ENCODE measurements at regions not wholly inside any gene's neighbourhood (a gene's known extent, or its start where the extent isn't known, plus 50 kb on each side); places are given as distances from the start of the nearest gene placed in this dataset.

- no peaks in the 10 kb centered on the region for H3K4me1 Mint-ChIP-seq
- H3K27ac Mint-ChIP-seq: no peak overlapping the region
- H3K9me3 Mint-ChIP-seq: peaks cover 4% of the 10 kb centered on the region
Observed at GRCh38 chr16:49068224-49068623, 213.4 kb downstream of the CBLN1 start.

GRCh38 chr16:49067776-49068175, 213.9 kb downstream of the CBLN1 start:
- no peaks in the 10 kb centered on the region for H3K36me3 Mint-ChIP-seq
- H3K27ac Mint-ChIP-seq: no peak overlapping the region
- no peak overlapping the region for H3K4me3 Mint-ChIP-seq
- H3K4me1 Mint-ChIP-seq: no peaks in the 10 kb centered on the region
- H3K9me3 Mint-ChIP-seq: peaks cover 4% of the 10 kb centered on the region
- H3K27me3 Mint-ChIP-seq: no peaks in the 10 kb centered on the region

More at GRCh38 chr16:49068224-49068623, 213.4 kb downstream of the CBLN1 start:
- Mint-ChIP-seq H3K27me3 (no peaks in the 10 kb centered on the region), H3K4me3 (no peak overlapping the region), H3K36me3 (no peaks in the 10 kb centered on the region)

DNA sequence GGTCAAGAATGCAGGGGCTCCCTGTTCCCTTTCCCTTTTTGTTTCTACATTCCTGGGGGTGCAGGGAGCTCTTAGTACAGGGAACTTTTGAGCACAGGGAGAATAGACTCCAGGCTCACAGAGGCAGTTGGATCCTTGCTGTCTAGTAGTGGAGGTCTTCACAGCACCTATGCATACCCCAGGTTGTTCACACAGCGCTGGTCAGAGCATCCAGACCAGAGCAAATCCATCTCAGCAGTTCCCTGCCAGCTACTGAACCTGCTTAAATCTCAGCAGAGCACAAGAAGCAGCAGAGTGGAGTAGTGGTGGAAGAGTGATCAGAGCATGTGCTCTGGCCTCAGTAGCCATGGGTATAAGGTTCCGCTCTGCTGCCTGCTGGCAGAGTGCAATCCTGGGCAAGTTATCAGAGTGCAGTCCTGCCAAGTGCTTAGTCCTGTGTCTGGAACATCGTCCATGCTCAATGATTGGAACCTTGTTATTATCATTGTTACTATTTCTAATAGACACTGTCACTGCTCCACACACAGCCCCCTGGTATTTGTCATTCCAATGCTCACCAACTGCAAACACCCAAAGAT, 220.4 kb downstream of the CBLN1 start:
- H3K9me3 Mint-ChIP-seq: peaks cover 5% of the 10 kb centered on the region
- peaks cover 2% of the 10 kb centered on the region for H3K27me3 Mint-ChIP-seq
- no peak overlapping the region for H3K27ac Mint-ChIP-seq
- H3K36me3 Mint-ChIP-seq: no peaks in the 10 kb centered on the region
- no peak overlapping the region for H3K4me3 Mint-ChIP-seq
- no peaks in the 10 kb centered on the region for H3K4me1 Mint-ChIP-seq

- H3K36me3 Mint-ChIP-seq: no peaks in the 10 kb centered on the region
- peaks cover 2% of the 10 kb centered on the region for H3K27me3 Mint-ChIP-seq
Observed at GRCh38 chr16:49060728-49061127, 220.9 kb downstream of the CBLN1 start.

DNA sequence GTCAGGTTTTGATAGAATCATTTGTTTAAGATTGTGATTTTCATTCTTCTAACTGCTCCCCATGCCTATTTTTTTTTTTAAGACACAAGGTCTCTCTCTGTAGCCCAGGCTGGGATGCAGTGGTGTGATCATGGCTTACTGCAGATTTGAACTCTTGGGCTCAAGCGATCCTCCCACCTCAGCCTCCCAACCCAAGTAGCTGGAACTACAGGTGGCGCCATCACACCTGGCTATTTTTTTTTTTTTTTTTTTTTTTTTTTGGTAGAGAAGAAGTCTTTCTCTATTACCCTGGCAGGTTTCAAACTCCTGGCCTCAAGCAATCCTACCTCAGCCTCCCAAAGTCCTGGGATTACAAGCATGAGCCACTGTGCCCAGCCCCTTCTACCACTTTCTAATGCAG, 223.3 kb downstream of the CBLN1 start:
- no peak overlapping the region for H3K4me3 Mint-ChIP-seq
- H3K27me3 Mint-ChIP-seq: peaks cover 2% of the 10 kb centered on the region
- no peaks in the 10 kb centered on the region for H3K4me1 Mint-ChIP-seq
- H3K27ac Mint-ChIP-seq: no peak overlapping the region
- peaks cover 5% of the 10 kb centered on the region for H3K9me3 Mint-ChIP-seq
- H3K36me3 Mint-ChIP-seq: no peaks in the 10 kb centered on the region

More at GRCh38 chr16:49060728-49061127, 220.9 kb downstream of the CBLN1 start:
- H3K4me3 Mint-ChIP-seq: no peak overlapping the region
- H3K9me3 Mint-ChIP-seq: peaks cover 5% of the 10 kb centered on the region
- no peak overlapping the region for H3K27ac Mint-ChIP-seq
- no peaks in the 10 kb centered on the region for H3K4me1 Mint-ChIP-seq

DNA sequence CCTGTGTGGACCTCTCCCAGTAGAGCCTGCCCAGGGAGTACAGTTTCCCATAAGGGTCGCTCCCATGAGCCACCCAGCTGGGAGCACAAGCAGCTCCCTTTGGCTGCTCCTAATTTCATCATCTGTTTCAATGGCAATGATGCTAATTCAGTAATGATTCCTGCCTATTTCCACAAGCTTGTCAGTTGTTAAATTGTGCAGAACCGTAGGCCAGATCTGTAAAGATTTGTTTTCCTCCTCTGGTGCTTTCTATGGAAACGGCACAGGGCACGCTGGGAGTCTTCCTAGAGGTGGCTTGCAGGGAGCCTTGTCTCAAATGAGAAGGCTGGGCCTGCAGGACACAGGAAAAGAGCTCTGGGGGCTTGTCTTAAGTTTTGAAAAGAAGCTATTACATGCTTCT, 223.7 kb downstream of the CBLN1 start:
- Mint-ChIP-seq H3K4me3 (no peak overlapping the region), H3K27me3 (peaks cover 2% of the 10 kb centered on the region), H3K36me3 (no peaks in the 10 kb centered on the region), H3K9me3 (peaks cover 5% of the 10 kb centered on the region), H3K27ac (no peak overlapping the region), H3K4me1 (no peaks in the 10 kb centered on the region)

- Mint-ChIP-seq H3K4me1 (no peaks in the 10 kb centered on the region), H3K36me3 (no peaks in the 10 kb centered on the region)
Observed at GRCh38 chr16:49057391-49057790, 224.2 kb downstream of the CBLN1 start.

GRCh38 chr16:49056546-49056945, 225.1 kb downstream of the CBLN1 start:
- Mint-ChIP-seq H3K4me3 (no peak overlapping the region), H3K36me3 (no peaks in the 10 kb centered on the region), H3K27ac (no peak overlapping the region), H3K9me3 (no peaks in the 10 kb centered on the region), H3K27me3 (no peaks in the 10 kb centered on the region), H3K4me1 (no peaks in the 10 kb centered on the region)

More at GRCh38 chr16:49057391-49057790, 224.2 kb downstream of the CBLN1 start:
- no peak overlapping the region for H3K27ac Mint-ChIP-seq
- peaks cover 1% of the 10 kb centered on the region for H3K9me3 Mint-ChIP-seq
- H3K27me3 Mint-ChIP-seq: peaks cover 1% of the 10 kb centered on the region
- H3K4me3 Mint-ChIP-seq: no peak overlapping the region

- H3K9me3 Mint-ChIP-seq: no peaks in the 10 kb centered on the region
- no peak overlapping the region for H3K4me3 Mint-ChIP-seq
- no peaks in the 10 kb centered on the region for H3K36me3 Mint-ChIP-seq
- H3K27ac Mint-ChIP-seq: no peak overlapping the region
- no peaks in the 10 kb centered on the region for H3K27me3 Mint-ChIP-seq
- H3K4me1 Mint-ChIP-seq: no peaks in the 10 kb centered on the region
Observed at GRCh38 chr16:49055824-49056545, 225.7 kb downstream of the CBLN1 start.

DNA sequence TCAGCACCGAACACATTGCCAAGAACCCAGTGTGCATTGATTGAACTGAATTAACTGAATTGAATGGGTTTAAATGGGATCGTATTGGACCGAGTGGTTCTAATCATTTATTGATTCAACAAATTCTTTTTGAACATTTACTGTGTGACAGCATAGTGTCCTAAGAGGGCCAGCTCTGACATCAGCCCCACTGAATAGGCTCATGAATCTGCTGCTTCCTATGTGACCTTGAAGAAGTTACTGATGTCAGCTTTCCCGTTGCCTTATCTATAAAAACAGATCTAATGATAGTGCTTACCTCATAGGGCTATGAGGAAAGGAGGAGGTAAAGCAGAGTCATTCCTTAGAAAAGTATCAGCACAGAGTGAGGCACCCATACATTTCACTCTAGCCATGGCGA, 226.3 kb downstream of the CBLN1 start:
- Mint-ChIP-seq H3K9me3 (no peaks in the 10 kb centered on the region), H3K36me3 (no peaks in the 10 kb centered on the region), H3K27me3 (no peaks in the 10 kb centered on the region), H3K4me1 (no peaks in the 10 kb centered on the region), H3K4me3 (no peak overlapping the region), H3K27ac (no peak overlapping the region)

- H3K4me1 Mint-ChIP-seq: no peaks in the 10 kb centered on the region
- no peaks in the 10 kb centered on the region for H3K9me3 Mint-ChIP-seq
- no peak overlapping the region for H3K27ac Mint-ChIP-seq
- no peaks in the 10 kb centered on the region for H3K36me3 Mint-ChIP-seq
- no peak overlapping the region for H3K4me3 Mint-ChIP-seq
- no peaks in the 10 kb centered on the region for H3K27me3 Mint-ChIP-seq
Observed at GRCh38 chr16:49054606-49055005, 227.0 kb downstream of the CBLN1 start.

DNA sequence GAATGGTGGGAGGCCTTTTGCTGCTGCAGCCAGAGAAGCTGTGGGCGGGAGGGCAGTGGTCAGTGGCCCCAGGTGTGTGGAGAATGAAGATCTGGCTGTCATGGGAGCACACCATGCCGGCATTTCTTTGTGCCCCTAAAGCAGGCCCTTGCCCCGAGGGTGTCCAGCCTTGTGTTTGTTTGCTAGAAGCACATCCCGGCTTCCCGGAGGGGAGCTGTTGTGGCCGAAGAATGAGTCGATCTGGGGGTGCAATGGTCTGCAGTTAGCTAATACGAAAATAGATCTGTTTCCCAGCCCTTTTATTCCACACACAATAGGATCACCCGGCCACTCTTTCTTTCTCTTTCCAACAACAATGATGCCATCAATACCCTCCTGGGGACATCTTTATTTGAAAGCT, 228.8 kb downstream of the CBLN1 start:
- Mint-ChIP-seq H3K9me3 (no peaks in the 10 kb centered on the region), H3K27ac (no peak overlapping the region), H3K36me3 (no peaks in the 10 kb centered on the region), H3K4me1 (no peaks in the 10 kb centered on the region), H3K4me3 (no peak overlapping the region), H3K27me3 (no peaks in the 10 kb centered on the region)

- H3K4me1 Mint-ChIP-seq: no peaks in the 10 kb centered on the region
Observed at GRCh38 chr16:49051576-49051975, 230.1 kb downstream of the CBLN1 start.

GRCh38 chr16:49050607-49051006, 231.0 kb downstream of the CBLN1 start:
- H3K4me3 Mint-ChIP-seq: no peak overlapping the region
- no peaks in the 10 kb centered on the region for H3K27me3 Mint-ChIP-seq
- no peaks in the 10 kb centered on the region for H3K9me3 Mint-ChIP-seq
- H3K36me3 Mint-ChIP-seq: no peaks in the 10 kb centered on the region
- no peak overlapping the region for H3K27ac Mint-ChIP-seq
- no peaks in the 10 kb centered on the region for H3K4me1 Mint-ChIP-seq

More at GRCh38 chr16:49051576-49051975, 230.1 kb downstream of the CBLN1 start:
- no peaks in the 10 kb centered on the region for H3K27me3 Mint-ChIP-seq
- H3K36me3 Mint-ChIP-seq: no peaks in the 10 kb centered on the region
- no peak overlapping the region for H3K4me3 Mint-ChIP-seq
- H3K27ac Mint-ChIP-seq: no peak overlapping the region
- H3K9me3 Mint-ChIP-seq: no peaks in the 10 kb centered on the region

GRCh38 chr16:49049644-49050043, 232.0 kb downstream of the CBLN1 start:
- Mint-ChIP-seq H3K27ac (no peak overlapping the region), H3K4me1 (no peaks in the 10 kb centered on the region), H3K9me3 (no peaks in the 10 kb centered on the region)

DNA sequence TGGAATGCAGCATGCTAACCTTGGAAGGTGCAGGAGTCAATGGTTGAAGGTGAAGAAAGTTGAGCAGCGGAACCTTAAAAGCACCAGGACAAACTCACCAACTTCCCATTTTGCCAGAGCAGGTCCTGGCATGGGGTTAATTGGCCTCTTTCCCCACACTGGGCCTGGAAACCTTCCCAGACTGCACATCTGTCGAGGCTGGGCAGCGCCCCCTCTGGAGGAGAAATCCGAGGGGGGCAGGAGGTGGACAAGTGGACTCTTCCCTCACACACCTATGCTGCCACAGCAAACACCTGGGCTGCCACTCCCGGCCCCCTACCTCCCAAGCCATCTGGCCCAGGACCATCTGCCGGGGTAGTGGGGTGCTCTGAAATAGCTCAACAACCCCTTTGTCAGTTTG, 232.4 kb downstream of the CBLN1 start:
- Mint-ChIP-seq H3K27me3 (no peaks in the 10 kb centered on the region), H3K27ac (no peak overlapping the region), H3K4me1 (no peaks in the 10 kb centered on the region), H3K4me3 (no peak overlapping the region), H3K9me3 (no peaks in the 10 kb centered on the region), H3K36me3 (no peaks in the 10 kb centered on the region)

More at GRCh38 chr16:49049644-49050043, 232.0 kb downstream of the CBLN1 start:
- Mint-ChIP-seq H3K36me3 (no peaks in the 10 kb centered on the region), H3K4me3 (no peak overlapping the region), H3K27me3 (no peaks in the 10 kb centered on the region)

Data from activated naive CD4-positive, alpha-beta T cell treated with anti-CD3 and anti-CD28 coated beads, Interleukin-2, amount 50 U/mL, for 24 hours (primary cell).